ENCODE measurements at regions not wholly inside any gene's neighbourhood (a gene's known extent, or its start where the extent isn't known, plus 50 kb on each side); places are given as distances from the start of the nearest gene placed in this dataset.
"Not testable (repeated sequence)": the region's sequence is repeated elsewhere in the genome, so short reads cannot be mapped to it uniquely, and the experiment has no call there.

- no peak for DNase-seq
These were observed 128.9 kb upstream of the CFAP20DC start for GRCh38 chr3:59178698-59179097.

GRCh38 chr3:59171491-59171890 is 121.7 kb upstream of the CFAP20DC start:
- no peak for DNase-seq

- DNase-seq, result not testable (repeated sequence)
These were observed 120.3 kb upstream of the CFAP20DC start for GRCh38 chr3:59170166-59170565.

- DNase-seq, result no peak
These were observed 117.9 kb upstream of the CFAP20DC start for GRCh38 chr3:59167756-59168155.

- DNase-seq, result no peak
These were observed 114.1 kb upstream of the CFAP20DC start for GRCh38 chr3:59163953-59164352.

GRCh38 chr3:59161048-59161447 is 111.2 kb upstream of the CFAP20DC start:
- no peak for DNase-seq

- DNase-seq, result no peak
These were observed 110.4 kb upstream of the CFAP20DC start for GRCh38 chr3:59160133-59160746.

GRCh38 chr3:59153648-59154047 is 103.8 kb upstream of the CFAP20DC start:
- no peak for DNase-seq

GRCh38 chr3:59152943-59153342 is 103.1 kb upstream of the CFAP20DC start:
- DNase-seq, result no peak

GRCh38 chr3:59150039-59150438 is 100.2 kb upstream of the CFAP20DC start:
- DNase-seq, result no peak

- DNase-seq, result no peak
These were observed 99.3 kb upstream of the CFAP20DC start for GRCh38 chr3:59149166-59149565.

GRCh38 chr3:59143447-59143846 is 93.6 kb upstream of the CFAP20DC start:
- no peak for DNase-seq

- DNase-seq, result no peak
These were observed 92.7 kb upstream of the CFAP20DC start for GRCh38 chr3:59142556-59142955.

GRCh38 chr3:59138966-59139365 is 89.1 kb upstream of the CFAP20DC start:
- no peak for DNase-seq

- DNase-seq, result no peak
These were observed 87.6 kb upstream of the CFAP20DC start for GRCh38 chr3:59137415-59137814.

- no peak for DNase-seq
These were observed 86.3 kb upstream of the CFAP20DC start for GRCh38 chr3:59136081-59136480.

- DNase-seq, result no peak
These were observed 85.3 kb upstream of the CFAP20DC start for GRCh38 chr3:59135096-59135495.

GRCh38 chr3:59133311-59133710 is 83.5 kb upstream of the CFAP20DC start:
- DNase-seq, result no peak

GRCh38 chr3:59131016-59131766 is 81.4 kb upstream of the CFAP20DC start:
- no peak for DNase-seq

- DNase-seq, result no peak
These were observed 78.9 kb upstream of the CFAP20DC start for GRCh38 chr3:59128685-59129084.

GRCh38 chr3:59127071-59127470 is 77.2 kb upstream of the CFAP20DC start:
- no peak for DNase-seq

- DNase-seq, result no peak
These were observed 76.6 kb upstream of the CFAP20DC start for GRCh38 chr3:59126446-59126845.

GRCh38 chr3:59121346-59122144 is 71.7 kb upstream of the CFAP20DC start:
- no peak for DNase-seq

GRCh38 chr3:59118928-59119327 is 69.1 kb upstream of the CFAP20DC start:
- no peak for DNase-seq
